SK-N-MC (cell line): ENCODE measurements at regions not wholly inside any gene's neighbourhood (a gene's known extent, or its start where the extent isn't known, plus 50 kb on each side); places are given as distances from the start of the nearest gene placed in this dataset.

Experiments used
- DNase-seq: peaks from one replicate; pipeline ENCODE4 v3.0.0-alpha.2; 2011; ENCODE audit warnings: low read depth, low spot score
- H3K27ac ChIP-seq: fragments of 200-600 bp; sonication (generic); 2 replicates; pipeline ENCODE4 v1.5.1; 2016; ENCODE audit warnings: mixed run types
- H3K36me3 ChIP-seq: fragments of 200-600 bp; sonication (generic); 2 replicates; pipeline ENCODE4 v1.6.1; 2017; ENCODE audit warnings: antibody characterized with exemption, low read length, mixed read lengths; ENCODE audit not compliant: insufficient read depth
- H3K4me3 ChIP-seq: fragments of 200-600 bp; sonication (generic); 2 replicates; pipeline ENCODE4 v1.5.1; 2016
- H3K9ac ChIP-seq: fragments of 200-600 bp; sonication (generic); 2 replicates; pipeline ENCODE4 v1.8.0; 2017; ENCODE audit warnings: mixed run types, mixed read lengths; ENCODE audit not compliant: insufficient read length
- H3K9me3 ChIP-seq: fragments of 200-600 bp; sonication (generic); 2 replicates; pipeline ENCODE4 v1.6.1; 2017; ENCODE audit warnings: low read depth, mild to moderate bottlenecking, antibody characterized with exemption, low read length, moderate library complexity, mixed read lengths
- EZH2 ChIP-seq: fragments of 200-600 bp; sonication (generic); IDR thresholded peaks from one replicate; pipeline ENCODE4 v1.6.1; 2017; ENCODE audit warnings: antibody characterized with exemption
- FOXP2 ChIP-seq: optimal IDR thresholded peaks from 2 replicates; pipeline ENCODE3; 2011; ENCODE audit warnings: mild to moderate bottlenecking, moderate library complexity; ENCODE audit not compliant: insufficient read depth; ENCODE audit errors: extremely low read length, control extremely low read depth
- POLR2AphosphoS5 ChIP-seq: IDR thresholded peaks from 2 replicates; pipeline ENCODE4 v1.6.1; 2012; ENCODE audit warnings: mild to moderate bottlenecking, low read depth, low read length, borderline replicate concordance

- Histone ChIP-seq H3K27ac (no peak overlapping the region), H3K9me3 (no peaks in the 10 kb centered on the region), H3K9ac (no peak overlapping the region), H3K4me3 (no peak overlapping the region), H3K36me3 (no peaks in the 10 kb centered on the region)
- TF ChIP-seq POLR2AphosphoS5: no peak
- no peak for TF ChIP-seq EZH2
- no peak for TF ChIP-seq FOXP2
- DNase-seq: no peak
Observed at GRCh38 chr14:53464376-53464775, 311.3 kb upstream of the DDHD1 start.

- Histone ChIP-seq H3K4me3 (no peak overlapping the region), H3K36me3 (no peaks in the 10 kb centered on the region), H3K9me3 (no peaks in the 10 kb centered on the region), H3K9ac (no peak overlapping the region), H3K27ac (no peak overlapping the region)
- TF ChIP-seq EZH2: no peak
- no peak for TF ChIP-seq POLR2AphosphoS5
- no peak for TF ChIP-seq FOXP2
- DNase-seq: no peak
Observed at GRCh38 chr14:53462931-53463778, 310.0 kb upstream of the DDHD1 start.

GRCh38 chr14:53461858-53462257, 308.7 kb upstream of the DDHD1 start:
- no peak overlapping the region for H3K27ac ChIP-seq
- H3K9ac ChIP-seq: no peak overlapping the region
- TF ChIP-seq POLR2AphosphoS5: no peak
- TF ChIP-seq EZH2: peak; percentile 76
- no peaks in the 10 kb centered on the region for H3K9me3 ChIP-seq
- no peaks in the 10 kb centered on the region for H3K36me3 ChIP-seq
- H3K4me3 ChIP-seq: no peak overlapping the region
- no peak for DNase-seq

GRCh38 chr14:53460544-53460943, 307.4 kb upstream of the DDHD1 start:
- Histone ChIP-seq H3K4me3 (no peak overlapping the region), H3K9ac (no peak overlapping the region), H3K9me3 (no peaks in the 10 kb centered on the region), H3K27ac (no peak overlapping the region), H3K36me3 (no peaks in the 10 kb centered on the region)
- TF ChIP-seq EZH2 (no peak), FOXP2 (no peak), POLR2AphosphoS5 (no peak)
- no peak for DNase-seq

- H3K36me3 ChIP-seq: no peaks in the 10 kb centered on the region
- no peak overlapping the region for H3K27ac ChIP-seq
- DNase-seq: no peak
- H3K4me3 ChIP-seq: no peak overlapping the region
- H3K9me3 ChIP-seq: no peaks in the 10 kb centered on the region
- TF ChIP-seq FOXP2: no peak
- no peak for TF ChIP-seq POLR2AphosphoS5
- no peak for TF ChIP-seq EZH2
- no peak overlapping the region for H3K9ac ChIP-seq
Observed at GRCh38 chr14:53458368-53458814, 305.3 kb upstream of the DDHD1 start.

GRCh38 chr14:53456931-53457330, 303.8 kb upstream of the DDHD1 start:
- TF ChIP-seq EZH2 (no peak), FOXP2 (no peak), POLR2AphosphoS5 (no peak)
- H3K9ac ChIP-seq: no peak overlapping the region
- no peak overlapping the region for H3K4me3 ChIP-seq
- no peak for DNase-seq
- H3K27ac ChIP-seq: no peak overlapping the region
- H3K9me3 ChIP-seq: no peaks in the 10 kb centered on the region
- no peaks in the 10 kb centered on the region for H3K36me3 ChIP-seq

- no peaks in the 10 kb centered on the region for H3K9me3 ChIP-seq
- H3K36me3 ChIP-seq: no peaks in the 10 kb centered on the region
- no peak overlapping the region for H3K4me3 ChIP-seq
- no peak overlapping the region for H3K9ac ChIP-seq
- no peak overlapping the region for H3K27ac ChIP-seq
- TF ChIP-seq EZH2 (no peak), POLR2AphosphoS5 (no peak), FOXP2 (no peak)
- DNase-seq: no peak
Observed at GRCh38 chr14:53452005-53452673, 299.0 kb upstream of the DDHD1 start.

- H3K27ac ChIP-seq: no peak overlapping the region
- H3K9ac ChIP-seq: no peak overlapping the region
- TF ChIP-seq POLR2AphosphoS5 (no peak), FOXP2 (no peak), EZH2 (no peak)
- no peak for DNase-seq
- 0 out of 2 replicates have a peak overlapping the region, but pooled peaks have one; percentile 8 for H3K4me3 ChIP-seq
- no peaks in the 10 kb centered on the region for H3K36me3 ChIP-seq
- H3K9me3 ChIP-seq: no peaks in the 10 kb centered on the region
Observed at GRCh38 chr14:53450871-53451270, 297.7 kb upstream of the DDHD1 start.
